Prostate gland (tissue), 2 donors: ENCODE measurements at regions not wholly inside any gene's neighbourhood (a gene's known extent, or its start where the extent isn't known, plus 50 kb on each side); places are given as distances from the start of the nearest gene placed in this dataset.

Experiments
- DNase-seq: peaks from one replicate; pipeline ENCODE4 v3.0.0-alpha.2; 2019; ENCODE audit warnings: low spot score
- H3K27ac ChIP-seq, 2 donors: fragments of 200-600 bp; sonication (generic); 2 replicates each; pipeline ENCODE4 v1.5.1; 2017 to 2019
- H3K27me3 ChIP-seq: fragments of 200-600 bp; sonication (generic); replicated peaks from 2 replicates; pipeline ENCODE4 v1.5.1; 2019; ENCODE audit not compliant: insufficient read depth
- H3K36me3 ChIP-seq, 2 donors: fragments of 200-600 bp; sonication (generic); 1 replicate in 1 of 2; 2 replicates in 1 of 2; pipeline versions ENCODE4 v1.5.1 to v1.8.1; 2017 to 2019
- H3K4me1 ChIP-seq: fragments of 200-600 bp; sonication (generic); replicated peaks from 2 replicates; pipeline ENCODE4 v1.5.1; 2019
- H3K4me3 ChIP-seq, 2 donors: fragments of 200-600 bp; sonication (generic); 2 replicates each; pipeline ENCODE4 v1.5.1; 2017 to 2019
- H3K9me3 ChIP-seq: fragments of 200-600 bp; sonication (generic); 2 replicates; pipeline ENCODE4 v1.5.1; 2017
- POLR2A ChIP-seq: fragments of 450-650 bp; IDR thresholded peaks from one replicate; pipeline ENCODE4 v1.6.1; 2016; ENCODE audit warnings: antibody characterized with exemption, mild to moderate bottlenecking
- POLR2AphosphoS5 ChIP-seq: sonication (generic); formaldehyde crosslinking; IDR thresholded peaks from one replicate; pipeline ENCODE4 v1.6.1; 2017; ENCODE audit warnings: antibody characterized with exemption
- WGBS: methylation state at CpG from one replicate; pipeline ENCODE4 v1.1.5; 2018; 5-methylcytosine and 5-hydroxymethylcytosine counted together
- intact Hi-C: fragments of 100-400 bp; cut with DNase I; formaldehyde crosslinking; loops from one replicate; pipeline ENCODE4 v1.14.2; 2022
- TF ChIP-seq, protein P1 (sequence below), 4 experiments: fragments of 200-600 bp in 2 of 4; fragments of 450-650 bp in 2 of 4; sonication (generic) in 2 of 4; IDR thresholded peaks; 1 replicate in 3 of 4; 2 replicates in 1 of 4; pipeline ENCODE4 v1.5.1; 2016 to 2019; ENCODE audit warnings: antibody characterized with exemption in 4 of 4, mild to moderate bottlenecking in 2 of 4, moderate library complexity in 2 of 4

DNA sequence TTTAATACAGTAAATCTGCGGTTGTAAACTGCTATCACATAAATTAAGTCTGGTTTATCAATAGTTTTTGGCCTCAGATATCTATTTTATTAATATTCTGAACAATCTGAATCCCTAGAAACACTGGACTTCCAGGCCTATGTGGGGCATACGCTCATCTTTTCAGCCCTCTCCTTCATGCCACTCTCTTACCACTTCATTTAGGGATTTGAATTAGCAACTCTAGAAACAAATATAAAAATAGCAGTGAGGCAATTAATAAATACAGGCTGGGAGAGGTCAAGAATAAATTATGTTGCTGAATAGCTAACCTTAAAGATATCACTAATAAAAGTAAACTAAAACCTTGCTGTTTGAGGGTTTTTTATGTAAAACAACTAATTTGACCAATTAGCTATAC is 480.3 kb upstream of the CD180 start:
- WGBS = 96% methylated on average over 2 of the region's 2 CpGs
- no peak overlapping the region for H3K27ac ChIP-seq

DNA sequence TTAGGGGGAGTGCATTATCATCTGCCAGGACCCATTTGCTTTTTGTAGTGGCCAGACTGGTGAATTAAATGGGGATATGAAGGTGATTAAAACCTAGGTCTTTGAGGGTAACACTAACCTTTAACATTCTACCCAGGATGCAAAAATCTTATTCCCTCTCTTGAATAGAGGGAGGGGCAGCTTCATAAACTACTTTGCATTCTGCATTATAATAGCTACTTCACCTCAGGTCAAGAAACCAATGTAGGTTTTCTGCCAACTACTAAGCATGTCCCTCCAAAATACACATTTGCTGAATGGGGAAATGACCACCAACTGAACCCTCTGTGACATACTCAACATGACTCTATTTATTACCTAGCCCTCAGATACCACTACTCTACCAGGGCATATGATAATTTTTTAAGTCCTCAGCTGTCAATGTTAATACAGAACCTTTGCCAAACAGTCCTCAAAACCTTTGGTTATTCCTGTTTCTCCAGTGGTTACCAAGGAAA is 477.6 kb upstream of the CD180 start:
- intact Hi-C loops = no loop called here
- H3K27ac ChIP-seq = no peak overlapping the region
- H3K27me3 ChIP-seq = no peaks in the 10 kb centered on the region
- H3K36me3 ChIP-seq = no peaks in the 10 kb centered on the region
- no peaks in the 10 kb centered on the region for H3K4me1 ChIP-seq
- no peaks in the 10 kb centered on the region for H3K9me3 ChIP-seq
- no peak for DNase-seq
- H3K4me3 ChIP-seq = no peak overlapping the region
- TF ChIP-seq POLR2A (no peak), POLR2AphosphoS5 (no peak)
- TF ChIP-seq, protein P1, sequence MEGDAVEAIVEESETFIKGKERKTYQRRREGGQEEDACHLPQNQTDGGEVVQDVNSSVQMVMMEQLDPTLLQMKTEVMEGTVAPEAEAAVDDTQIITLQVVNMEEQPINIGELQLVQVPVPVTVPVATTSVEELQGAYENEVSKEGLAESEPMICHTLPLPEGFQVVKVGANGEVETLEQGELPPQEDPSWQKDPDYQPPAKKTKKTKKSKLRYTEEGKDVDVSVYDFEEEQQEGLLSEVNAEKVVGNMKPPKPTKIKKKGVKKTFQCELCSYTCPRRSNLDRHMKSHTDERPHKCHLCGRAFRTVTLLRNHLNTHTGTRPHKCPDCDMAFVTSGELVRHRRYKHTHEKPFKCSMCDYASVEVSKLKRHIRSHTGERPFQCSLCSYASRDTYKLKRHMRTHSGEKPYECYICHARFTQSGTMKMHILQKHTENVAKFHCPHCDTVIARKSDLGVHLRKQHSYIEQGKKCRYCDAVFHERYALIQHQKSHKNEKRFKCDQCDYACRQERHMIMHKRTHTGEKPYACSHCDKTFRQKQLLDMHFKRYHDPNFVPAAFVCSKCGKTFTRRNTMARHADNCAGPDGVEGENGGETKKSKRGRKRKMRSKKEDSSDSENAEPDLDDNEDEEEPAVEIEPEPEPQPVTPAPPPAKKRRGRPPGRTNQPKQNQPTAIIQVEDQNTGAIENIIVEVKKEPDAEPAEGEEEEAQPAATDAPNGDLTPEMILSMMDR (IDR thresholded peaks at IDR 0.05) = no peak

More for the DNA sequence above, 480.3 kb upstream of the CD180 start:
- Histone ChIP-seq H3K4me1 (no peaks in the 10 kb centered on the region), H3K4me3 (no peak overlapping the region), H3K36me3 (no peaks in the 10 kb centered on the region), H3K27me3 (no peaks in the 10 kb centered on the region), H3K9me3 (no peaks in the 10 kb centered on the region)
- no peak for DNase-seq
- intact Hi-C loops = no loop called here
- TF ChIP-seq, protein P1 (IDR thresholded peaks at IDR 0.05) = no peak
- TF ChIP-seq POLR2AphosphoS5 (no peak), POLR2A (no peak)

DNA sequence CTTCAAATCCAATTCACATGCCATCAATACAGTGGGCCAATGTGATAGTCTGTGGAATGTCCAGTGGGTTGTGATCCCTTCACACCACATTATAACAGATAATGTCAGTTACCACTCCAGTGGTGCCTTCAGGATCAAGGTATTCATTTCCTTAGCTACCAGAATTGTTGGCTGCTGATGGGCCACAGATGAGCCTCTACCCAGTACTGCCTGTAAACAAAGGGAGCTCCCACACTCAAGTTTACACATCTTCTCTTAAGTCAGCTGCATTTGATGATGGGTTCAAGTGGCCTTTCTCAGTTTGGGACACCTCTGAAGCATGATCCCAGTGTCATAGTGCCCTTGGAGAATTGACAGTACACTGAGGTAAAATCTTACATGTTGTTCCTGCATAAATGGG is 477.0 kb upstream of the CD180 start:
- intact Hi-C loops = no loop called here
- TF ChIP-seq, protein P1 (IDR thresholded peaks at IDR 0.05) = no peak
- TF ChIP-seq POLR2A (no peak), POLR2AphosphoS5 (no peak)
- H3K27ac ChIP-seq = no peak overlapping the region
- no peaks in the 10 kb centered on the region for H3K36me3 ChIP-seq
- no peaks in the 10 kb centered on the region for H3K9me3 ChIP-seq
- H3K4me1 ChIP-seq = no peaks in the 10 kb centered on the region
- no peaks in the 10 kb centered on the region for H3K27me3 ChIP-seq
- H3K4me3 ChIP-seq = no peak overlapping the region
- no peak for DNase-seq

DNA sequence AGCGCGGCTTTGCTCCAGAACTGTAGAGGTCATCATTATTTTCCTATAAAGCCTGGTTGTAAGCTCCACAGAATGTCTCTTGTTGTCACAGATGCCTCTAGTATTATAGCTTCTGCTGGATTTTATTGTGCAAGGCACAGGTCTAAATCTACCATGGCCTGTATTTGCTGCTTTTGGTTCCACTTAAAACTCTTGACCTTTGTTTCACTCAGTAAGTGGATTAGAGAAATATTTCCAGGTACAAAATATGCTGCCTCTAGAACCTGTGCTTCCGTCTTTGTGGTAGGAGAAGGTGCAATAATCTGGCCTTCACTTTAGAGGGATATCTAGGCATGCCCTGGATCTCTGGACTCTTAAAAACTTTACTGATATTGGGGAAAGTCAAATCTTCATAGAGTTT is 476.6 kb upstream of the CD180 start:
- Histone ChIP-seq H3K9me3 (no peaks in the 10 kb centered on the region), H3K27ac (no peak overlapping the region), H3K36me3 (no peaks in the 10 kb centered on the region), H3K4me1 (no peaks in the 10 kb centered on the region), H3K4me3 (no peak overlapping the region), H3K27me3 (no peaks in the 10 kb centered on the region)
- WGBS = 97% methylated on average over 3 of the region's 3 CpGs
- DNase-seq = no peak
- intact Hi-C loops = no loop called here
- no peak for TF ChIP-seq POLR2A
- no peak for TF ChIP-seq POLR2AphosphoS5
- TF ChIP-seq, protein P1 (IDR thresholded peaks at IDR 0.05) = no peak

DNA sequence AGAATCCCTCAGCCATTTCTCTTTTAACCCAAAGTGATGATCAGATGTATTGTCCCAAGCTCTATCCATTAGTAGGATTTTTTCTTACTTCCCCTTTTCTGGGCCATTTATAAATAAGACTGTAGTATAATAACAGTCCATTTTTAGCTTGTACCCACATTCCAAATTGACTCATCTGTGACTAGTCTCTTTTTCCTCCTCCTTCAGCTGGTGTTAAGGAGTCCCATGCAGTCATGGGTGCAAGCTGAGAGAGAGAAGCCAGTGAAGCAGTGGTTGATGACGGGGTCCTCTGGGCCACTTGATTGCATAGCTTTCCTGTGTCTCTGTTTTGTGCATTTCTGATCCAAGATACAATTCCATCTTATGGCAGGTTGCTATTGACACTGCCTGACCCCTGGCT is 476.0 kb upstream of the CD180 start:
- Histone ChIP-seq H3K27me3 (no peaks in the 10 kb centered on the region), H3K27ac (no peak overlapping the region), H3K4me1 (no peaks in the 10 kb centered on the region), H3K9me3 (no peaks in the 10 kb centered on the region), H3K36me3 (no peaks in the 10 kb centered on the region), H3K4me3 (no peak overlapping the region)
- WGBS = 94% methylated on average over 1 of the region's 1 CpG
- DNase-seq = no peak
- intact Hi-C loops = no loop called here
- TF ChIP-seq, protein P1 (IDR thresholded peaks at IDR 0.05) = no peak
- TF ChIP-seq POLR2AphosphoS5 (no peak), POLR2A (no peak)
